NCI-H226 (cell line): ENCODE measurements at regions not wholly inside any gene's neighbourhood (a gene's known extent, or its start where the extent isn't known, plus 50 kb on each side); places are given as distances from the start of the nearest gene placed in this dataset.
A peak's percentile ranks its signal among the peaks of the same experiment; 100 is the strongest.

Experiments used
- DNase-seq: peaks from one replicate; pipeline ENCODE4 v3.0.0-alpha.2; 2015

DNA sequence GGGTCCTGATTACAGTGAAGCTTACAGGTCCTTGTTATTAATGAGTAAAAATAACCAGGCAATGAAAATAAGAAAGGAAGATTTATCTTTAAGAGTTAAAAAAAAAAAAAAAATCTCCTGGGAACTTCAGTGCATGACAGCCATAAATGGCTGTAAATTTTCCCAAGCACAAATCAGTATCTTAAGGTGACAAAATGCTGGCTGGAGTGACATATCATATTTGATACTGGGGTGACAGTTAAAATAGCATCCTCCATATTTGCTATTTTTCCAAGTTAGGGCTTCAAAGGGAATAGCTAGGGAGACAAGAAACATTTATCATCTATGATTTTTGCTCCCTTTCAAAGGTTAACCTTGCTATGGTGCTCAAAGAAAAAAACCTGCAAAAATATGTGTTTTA is 226.6 kb downstream of the PRDM2 start:
- DNase-seq = no peak

DNA sequence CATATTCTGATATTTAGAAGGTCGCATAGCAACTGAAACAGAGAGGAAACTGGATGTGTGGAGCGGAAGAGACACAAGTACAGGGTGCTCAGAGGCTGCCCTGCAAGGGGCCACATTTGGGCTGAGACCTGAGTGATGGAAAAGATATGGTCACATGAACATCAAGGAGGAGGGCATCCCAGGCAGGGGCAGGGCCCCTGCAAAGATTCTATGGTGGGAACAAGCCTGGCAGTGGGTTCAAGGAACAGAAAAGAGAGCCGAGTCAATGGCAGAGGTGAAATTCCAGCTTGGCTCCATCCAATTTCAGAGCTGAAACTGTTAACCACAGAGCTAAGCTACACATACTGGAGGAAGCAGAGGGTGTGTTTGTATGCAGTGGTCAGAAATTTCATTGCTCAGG is 227.7 kb downstream of the PRDM2 start:
- DNase-seq = no peak

DNA sequence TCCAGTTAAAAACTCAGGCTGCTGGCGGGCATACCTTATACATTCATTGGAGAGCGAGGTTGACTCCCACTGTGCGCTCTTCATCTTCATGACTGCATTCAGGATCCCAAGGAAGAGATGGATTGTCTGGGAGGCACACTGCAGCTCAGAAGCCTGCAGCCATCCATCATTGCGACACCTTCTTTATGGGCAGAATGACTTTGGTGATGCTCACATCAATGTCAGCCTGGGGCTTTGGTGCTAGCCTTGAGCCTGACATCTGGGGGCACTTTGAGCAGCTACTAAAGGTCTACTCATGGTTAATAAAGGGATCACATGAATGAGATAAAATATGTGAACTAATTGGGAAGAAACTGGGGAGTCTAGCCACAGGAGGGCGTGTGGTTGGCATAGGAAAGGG is 229.3 kb downstream of the PRDM2 start:
- no peak for DNase-seq

DNA sequence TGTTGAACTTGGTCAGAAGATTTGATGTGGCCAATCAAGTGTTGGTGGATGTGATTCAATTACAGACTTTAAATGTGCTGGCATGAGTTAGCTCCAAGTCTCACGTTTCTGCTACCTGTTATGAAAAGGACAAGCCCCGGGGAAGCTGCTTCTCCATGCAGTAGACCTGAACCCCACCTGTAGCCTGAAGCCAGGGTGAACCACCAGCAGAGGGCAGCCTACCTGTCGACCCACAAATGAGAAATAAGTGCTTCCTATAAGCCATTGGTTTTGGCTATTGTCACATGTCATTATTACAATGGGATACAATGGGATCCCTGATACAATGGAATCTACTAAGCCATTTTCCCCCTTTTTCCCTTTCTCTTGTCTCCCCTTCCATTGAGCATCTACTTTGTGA is 230.2 kb downstream of the PRDM2 start:
- no peak for DNase-seq

DNA sequence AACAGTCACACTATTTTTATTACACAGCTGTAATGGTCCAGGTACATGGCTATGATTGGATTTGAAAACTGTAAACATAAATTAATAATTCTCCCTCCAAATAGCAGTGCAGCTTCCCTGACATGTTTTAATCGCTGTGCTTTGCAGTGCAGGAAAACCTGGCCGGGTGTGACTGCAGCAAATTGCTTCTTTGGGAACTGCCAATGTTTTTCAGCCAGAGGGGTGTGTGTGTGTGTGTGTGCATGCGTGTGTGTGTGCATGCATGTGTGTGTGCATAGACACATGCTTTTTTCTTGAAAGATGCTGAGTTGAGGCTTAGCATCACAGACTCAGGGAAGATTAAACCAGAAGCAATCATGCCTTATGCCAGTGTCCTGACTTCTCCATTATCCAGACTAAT is 231.2 kb downstream of the PRDM2 start:
- no peak for DNase-seq

DNA sequence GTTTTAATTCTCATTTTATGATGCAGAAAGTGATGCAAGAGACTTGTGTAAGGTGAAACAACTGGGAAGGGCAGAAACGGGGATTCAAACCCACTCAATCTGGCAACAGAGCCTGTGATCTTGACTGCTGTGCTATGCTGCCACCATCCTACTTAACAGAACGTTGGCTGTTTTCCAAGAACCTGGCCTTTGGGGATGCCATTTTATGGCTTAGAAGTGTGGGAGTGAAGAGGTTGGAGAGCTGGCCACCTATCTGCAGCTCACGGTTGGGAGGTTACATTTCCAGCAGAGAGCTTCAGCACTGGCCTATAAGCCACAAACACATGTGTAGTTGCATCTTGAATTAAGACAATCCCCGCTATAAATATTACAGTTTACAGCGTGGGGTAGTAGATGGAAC is 235.3 kb downstream of the PRDM2 start:
- no peak for DNase-seq

DNA sequence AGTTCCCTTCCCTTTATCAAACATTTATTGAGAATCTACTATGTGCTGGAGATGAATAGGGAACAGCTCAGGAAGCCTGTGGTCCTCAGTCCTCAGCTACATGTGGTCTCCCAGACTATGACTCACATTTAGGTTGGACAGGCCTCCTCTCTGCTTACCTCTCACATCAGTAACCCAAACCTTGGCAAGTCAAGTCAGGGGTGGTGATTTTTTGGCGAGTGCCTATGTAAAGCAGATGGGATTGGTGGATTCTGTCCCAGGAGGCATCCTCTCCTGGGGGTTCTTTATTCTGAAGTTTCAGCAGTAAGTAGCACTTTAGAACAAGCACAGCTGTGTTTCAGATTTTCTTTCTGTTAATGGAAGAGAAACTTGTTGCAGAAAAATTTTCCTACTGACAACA is 241.3 kb downstream of the PRDM2 start:
- no peak for DNase-seq

DNA sequence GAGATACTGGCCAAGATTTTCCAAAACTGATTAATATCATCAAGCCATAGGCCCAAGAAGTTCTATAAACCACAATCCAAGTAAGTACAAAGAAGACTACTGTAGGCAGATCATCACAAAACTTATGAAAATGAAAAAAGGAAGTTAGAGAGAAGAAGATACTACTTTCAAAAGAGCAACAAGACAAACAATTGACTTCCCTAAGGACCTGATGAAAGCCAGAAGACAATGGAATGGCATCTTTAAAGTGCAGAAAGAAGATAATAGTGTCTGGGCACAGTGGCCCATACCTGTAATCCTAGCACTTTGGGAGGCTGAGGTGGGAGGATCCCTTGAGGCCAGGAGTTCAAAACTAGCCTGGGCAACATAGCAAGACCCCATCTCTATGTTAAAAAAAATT is 243.1 kb downstream of the PRDM2 start:
- no peak for DNase-seq

DNA sequence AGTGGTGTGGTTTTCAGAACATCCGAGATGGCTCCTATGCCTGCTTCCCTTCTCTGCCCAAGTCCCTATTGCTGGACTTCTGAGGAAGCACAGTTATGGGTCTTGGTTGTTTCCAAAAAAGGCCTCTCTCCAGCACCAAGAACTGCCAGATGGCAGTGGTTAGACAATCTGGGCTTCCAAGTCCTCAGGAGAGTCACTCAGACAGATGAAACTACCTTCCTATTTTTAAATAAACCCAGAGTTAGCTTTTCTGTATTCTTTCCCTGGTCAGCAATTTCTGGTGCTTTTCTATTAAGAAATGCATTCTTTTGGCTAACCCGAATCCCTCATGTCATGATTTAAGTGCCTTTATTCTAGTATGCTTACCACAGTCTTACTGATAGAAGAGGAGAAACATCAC is 245.9 kb downstream of the PRDM2 start:
- DNase-seq = no peak

DNA sequence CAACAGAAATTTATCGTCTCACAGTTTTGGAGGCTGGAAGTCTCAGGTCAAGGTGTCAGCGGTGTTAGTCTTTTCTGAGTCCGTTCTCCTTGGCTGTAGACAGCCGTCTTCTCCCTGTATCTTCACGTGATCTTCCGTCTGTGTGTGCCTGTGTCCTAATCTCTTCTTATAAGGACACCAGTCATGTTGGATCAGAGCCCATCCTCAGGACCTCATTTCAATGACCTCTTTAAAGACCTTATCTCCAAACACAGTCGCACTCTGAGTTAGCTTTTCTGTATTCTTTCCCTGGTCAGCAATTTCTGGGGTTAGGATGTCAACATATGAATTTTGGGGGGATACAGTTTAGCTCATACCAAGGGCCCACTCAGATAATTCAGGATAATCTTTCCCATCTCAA is 247.7 kb downstream of the PRDM2 start:
- no peak for DNase-seq

DNA sequence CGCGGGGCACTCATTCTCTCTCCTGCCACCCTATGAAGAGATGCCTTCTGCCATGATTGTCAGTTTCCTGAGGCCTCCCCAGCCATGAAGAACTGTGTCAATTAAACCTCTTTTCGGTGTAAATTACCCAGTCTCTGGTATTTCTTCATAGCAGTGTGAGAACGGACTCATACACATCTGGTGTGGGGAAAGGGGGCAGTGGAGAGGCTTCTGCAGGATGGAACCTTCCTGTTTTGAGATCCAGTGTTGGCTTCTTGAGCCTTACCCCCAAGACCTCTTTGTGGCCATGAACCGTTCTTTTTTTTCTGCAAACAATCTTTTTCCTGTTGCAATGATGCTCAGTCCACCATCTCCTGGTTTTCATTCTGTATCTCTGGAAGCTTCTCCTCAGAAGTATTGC is 248.4 kb downstream of the PRDM2 start:
- no peak for DNase-seq

DNA sequence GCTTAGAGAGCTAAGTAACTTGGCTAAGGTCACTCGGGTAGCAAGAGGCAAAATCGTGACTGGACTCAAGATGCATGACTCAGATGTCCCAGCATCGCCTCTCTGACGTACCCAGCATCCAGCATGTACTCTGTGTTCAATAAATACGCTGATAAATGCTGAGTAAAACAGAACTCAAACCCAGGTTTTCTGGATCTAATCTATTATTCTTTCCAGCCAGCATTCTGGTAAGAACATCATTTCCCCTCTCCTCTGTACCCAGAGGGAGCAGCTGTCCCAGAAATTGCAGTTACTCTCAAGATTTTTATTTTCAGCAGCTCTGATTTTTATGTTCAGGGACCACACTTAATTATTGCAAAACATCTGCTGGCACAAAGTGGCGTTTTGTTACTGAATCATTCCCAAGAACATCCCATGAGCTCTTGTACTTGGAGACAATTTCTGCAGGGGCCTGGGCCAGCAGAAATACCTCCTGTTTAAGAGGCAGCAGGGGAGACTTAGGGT is 249.0 kb downstream of the PRDM2 start:
- no peak for DNase-seq

DNA sequence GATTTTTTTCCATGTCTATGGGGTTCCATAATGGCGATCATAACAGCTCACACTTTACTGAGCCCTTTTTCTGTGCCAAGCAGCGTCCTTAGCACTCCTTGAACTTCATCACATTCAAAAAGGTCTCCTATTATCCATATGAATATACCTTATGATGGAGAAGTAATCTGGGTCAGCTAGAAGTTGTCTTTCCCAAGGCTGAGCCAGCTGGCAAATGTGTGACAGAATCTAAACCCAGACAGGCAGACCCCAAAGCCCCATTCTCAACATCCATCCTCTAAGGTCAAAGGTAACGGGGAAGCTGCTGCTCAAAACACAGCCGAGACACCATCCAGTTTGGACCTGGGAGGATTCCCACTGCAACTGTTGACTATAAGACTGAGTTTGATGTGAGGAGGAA is 249.6 kb downstream of the PRDM2 start:
- no peak for DNase-seq

DNA sequence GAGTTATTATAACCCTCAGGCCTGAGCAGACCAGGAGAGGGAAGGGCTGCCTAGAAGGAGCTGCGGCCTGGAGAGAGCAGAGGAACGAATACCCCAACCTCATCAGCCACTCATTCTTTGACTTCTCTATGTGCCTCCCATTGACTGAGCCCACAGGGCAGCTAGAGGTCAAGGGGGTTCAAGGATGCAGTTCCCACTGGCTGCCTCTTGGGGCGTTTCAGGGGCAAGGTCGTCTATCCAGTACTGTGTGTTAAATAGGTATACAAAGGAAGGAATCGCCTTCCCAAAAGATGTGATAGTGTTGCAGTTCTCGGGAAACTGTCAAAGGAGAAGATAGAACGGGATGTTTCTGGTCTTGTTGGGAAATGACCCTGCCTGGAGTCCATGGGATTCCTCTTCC is 250.6 kb downstream of the PRDM2 start:
- no peak for DNase-seq

DNA sequence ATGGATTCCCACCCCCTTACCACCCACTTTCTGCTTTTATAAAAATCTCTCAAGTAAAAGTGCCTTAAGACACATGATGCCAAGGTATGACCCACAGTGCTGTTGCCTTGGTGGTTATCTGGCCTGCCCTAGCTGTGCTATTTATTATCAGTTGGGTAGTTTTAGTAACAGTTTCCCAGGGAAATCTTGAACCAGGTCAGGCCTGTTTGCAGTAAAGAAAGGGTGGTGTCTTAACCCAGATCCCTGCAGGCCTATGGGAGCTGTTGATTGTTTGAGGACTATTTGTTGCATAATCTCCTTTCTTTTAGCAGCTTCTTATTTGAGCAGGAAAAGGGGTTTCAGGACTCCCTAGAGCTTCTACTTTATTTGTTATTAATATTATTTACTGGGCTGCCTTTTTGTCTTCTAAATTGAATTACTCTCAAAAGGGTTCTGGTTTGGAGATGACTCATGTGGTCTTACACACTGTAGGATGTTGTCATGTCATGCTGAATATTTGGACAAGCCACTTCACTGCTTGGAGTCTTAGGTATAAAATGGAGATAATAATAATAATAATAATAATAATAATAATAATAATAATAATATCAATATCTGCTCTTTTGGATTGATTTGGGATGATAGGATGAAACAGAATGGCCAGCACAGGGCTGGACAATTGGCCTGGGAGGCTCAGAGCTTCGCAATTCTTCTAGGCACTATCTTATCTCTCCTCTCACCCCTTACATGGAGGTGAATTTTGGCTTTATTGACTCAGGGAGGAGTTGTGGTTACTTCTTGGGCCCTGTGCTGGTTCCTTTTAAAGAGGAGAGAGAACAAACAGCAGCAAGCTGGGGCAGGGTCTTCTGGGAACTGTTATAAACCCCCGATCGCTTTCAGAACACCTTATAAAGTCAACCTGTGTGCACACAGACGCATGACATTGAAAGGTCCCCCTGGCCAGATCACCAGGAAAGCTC is 252.1 kb downstream of the PRDM2 start:
- DNase-seq = no peak

DNA sequence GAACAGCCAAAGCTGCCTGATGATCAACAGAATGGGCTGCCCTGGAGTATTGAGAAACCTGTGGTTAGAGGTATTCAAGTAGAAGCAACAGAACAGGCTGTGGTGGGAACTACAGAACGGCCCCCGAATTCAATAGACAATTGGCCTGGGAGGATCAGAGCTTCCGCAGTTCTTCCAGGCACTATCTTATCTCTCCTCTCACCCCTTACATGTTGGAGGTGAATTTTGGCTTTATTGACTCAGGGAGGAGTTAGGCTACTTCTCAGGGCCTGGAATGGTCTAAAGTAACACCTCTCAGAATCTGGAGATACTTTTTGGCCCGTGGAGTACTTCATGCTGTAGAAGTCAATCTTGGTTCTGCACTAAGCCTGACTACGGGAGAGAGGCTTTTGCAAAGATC is 253.0 kb downstream of the PRDM2 start:
- no peak for DNase-seq

DNA sequence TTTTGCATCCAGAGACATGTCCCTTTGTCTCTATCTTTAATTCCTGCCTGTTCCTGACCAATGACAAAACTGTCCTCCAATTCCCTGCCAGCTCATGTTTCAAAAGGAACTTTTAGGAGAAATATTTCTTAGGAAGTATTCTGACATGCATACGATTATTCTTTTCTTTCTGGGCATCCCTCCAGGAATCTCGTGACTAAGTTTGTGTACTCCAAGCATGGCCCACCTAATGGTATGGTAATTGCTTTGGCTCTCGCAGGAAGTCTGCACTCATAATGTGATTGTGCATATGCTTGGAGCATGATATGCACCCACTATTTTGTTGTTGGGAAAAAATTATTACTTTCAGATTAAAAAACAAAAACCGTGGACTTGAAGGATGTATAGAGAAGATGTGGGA is 256.4 kb downstream of the PRDM2 start:
- DNase-seq = no peak

DNA sequence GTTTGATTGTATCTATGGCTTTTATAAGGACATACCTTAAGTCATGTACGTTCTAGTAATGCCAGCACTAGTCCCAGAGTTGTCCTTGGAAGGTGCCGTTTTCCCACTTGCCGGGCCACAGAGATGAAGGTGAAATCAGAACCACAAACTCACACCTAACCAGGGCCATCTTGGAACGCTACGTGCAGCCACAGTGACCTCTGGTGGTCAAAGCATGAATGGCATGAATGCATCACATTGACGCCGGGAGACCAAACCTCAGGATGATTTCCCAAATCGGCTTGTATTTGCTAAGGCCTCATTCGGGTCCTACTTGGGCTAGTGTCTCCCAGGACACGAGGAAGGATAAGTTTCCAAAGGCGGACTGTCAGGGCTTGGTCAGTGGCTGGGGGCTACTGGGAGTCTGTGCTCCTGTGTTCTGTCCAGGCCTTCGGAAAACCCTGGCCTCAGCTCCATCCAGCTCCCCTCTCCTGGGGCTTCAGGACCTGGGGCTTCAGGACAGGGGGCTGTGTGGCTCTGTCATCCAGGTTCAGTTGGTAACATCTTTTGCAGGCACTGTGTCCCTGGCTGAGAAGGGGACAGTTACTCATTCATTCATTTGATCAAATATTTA is 260.5 kb downstream of the PRDM2 start:
- DNase-seq = peak; percentile 22

DNA sequence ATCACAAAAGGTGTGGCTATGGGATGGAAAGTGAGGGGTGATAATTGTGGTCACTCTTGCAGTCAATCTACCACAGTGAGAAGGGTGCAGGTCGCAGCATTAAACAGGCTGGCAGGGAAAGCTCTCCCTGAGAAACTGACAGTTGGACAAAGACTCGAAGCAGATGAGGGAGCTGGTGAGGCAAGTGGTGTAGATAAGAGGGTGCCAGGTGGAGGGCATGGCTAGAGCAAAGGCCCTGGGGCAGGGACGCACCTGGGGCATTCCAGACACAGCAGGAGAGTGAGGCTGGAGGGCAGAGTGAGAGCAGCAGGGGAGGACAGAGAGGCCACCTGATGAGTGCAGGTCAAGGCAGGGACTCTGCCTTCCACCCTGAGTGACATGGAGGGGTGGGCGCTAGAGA is 264.8 kb downstream of the PRDM2 start:
- no peak for DNase-seq

DNA sequence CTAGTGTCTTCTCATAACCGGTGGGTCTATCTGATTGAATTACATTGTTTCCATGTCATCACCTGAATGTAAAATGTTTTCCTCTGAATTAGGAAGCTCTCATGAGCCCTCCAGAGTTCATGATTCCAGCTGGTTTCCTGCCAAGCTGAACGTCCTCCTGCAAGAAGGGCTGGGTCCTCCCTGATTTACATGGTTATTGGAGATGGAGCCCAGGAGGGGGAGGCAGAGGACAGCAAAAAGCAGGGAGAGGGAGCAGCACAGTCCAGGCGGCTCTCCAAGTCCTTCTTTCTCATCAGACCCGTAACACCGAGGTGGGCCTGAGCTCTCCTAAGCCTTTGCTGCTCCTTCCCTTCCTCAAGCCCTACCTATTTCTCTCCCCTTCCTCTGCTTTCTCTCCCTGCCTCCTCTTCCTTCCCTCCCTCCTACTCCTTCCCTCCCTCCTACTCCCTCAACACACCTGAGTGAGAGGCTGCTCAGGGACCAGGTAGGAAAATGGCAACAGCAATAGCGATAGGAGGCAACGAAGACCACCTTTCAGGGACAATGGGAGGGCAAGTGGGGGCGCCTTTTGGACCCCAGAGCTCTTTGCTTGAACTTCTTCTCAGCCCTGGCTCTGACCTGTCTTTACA is 265.9 kb downstream of the PRDM2 start:
- DNase-seq = no peak

DNA sequence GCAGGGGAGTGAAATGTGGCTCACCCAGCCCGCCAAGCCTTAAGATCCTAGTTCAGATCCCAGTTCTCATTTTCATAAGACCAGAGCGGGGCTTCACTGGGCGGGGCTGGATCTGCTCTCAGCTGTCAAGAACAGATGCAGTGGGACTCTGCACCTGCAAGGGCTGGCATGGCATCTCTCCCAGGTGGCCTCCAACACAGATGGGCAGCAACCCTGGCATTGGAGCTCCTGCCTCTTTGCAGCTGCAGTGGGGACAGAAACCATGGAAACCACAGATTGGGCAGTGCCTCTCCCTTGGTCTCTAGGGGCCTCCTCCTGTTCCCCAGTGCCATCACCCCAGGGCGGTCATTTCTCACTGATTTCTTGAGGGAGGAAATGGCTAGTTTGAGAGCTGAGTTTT is 267.7 kb downstream of the PRDM2 start:
- DNase-seq = no peak

DNA sequence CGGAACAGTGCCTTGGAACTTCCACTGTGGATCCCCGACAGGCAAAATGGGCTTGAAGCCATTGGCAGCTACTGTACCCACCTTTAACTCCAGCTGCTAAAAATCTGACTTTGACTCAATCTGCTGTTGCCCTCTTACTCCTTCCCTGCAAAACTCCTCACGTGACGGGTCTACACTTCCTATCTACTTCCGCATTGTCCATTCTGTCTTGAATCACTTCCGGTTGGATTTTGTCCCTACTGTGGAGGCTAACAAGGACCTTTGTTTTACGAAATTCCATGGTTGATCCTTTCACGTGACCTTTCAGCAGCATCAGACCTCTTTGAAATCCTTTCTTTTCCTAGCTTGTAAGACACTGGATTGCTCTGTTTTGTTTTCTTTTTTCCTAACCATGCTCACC is 268.4 kb downstream of the PRDM2 start:
- no peak for DNase-seq

DNA sequence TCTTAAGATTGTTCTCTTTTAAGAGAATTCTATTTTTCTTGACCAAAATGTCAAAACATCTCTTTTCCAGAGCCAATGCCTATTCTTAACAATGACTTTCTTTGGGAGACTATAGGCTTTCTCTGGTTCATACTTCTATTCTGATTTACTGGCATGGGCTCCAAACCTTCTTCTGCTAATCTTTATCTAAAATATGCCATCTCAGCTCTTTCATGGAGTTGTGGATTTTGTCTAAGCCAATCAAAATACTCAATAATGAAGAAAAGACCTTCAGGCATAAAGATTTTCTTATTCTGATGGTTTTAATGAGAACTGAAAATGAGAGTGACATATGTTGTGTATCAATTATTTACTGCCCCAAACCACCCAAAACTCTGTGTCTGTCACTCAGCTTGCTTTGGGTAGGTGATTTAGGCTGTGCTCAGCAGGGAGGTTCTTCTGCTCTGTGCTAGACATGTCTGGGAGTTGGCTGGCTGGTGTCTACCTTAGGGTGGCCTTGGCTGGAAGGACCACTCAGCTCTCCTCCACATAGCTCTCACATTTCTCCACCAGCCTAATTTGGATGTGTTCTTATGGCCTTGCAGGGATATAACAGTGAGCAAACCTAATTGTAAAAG is 270.8 kb downstream of the PRDM2 start:
- no peak for DNase-seq

DNA sequence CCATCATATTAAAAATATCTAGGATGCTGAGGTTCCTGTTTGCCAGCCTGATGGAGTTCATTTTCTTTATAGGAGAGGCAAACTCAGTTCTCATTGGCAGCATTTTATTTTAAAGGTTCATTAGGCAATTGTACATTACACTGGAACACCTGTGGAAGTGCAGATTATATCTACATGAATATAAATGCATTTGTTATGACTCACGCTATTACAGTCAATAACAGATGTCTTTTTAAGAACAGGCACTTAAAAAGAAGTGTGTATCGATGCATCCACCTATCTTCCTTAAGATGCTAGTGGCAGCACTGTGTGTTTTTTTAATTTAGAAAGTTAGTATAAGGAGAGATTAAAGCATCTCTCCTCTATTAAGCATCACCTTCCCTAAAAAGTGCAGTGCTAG is 276.5 kb downstream of the PRDM2 start:
- DNase-seq = no peak
